K562 (cell line): ENCODE measurements at regions not wholly inside any gene's neighbourhood (a gene's known extent, or its start where the extent isn't known, plus 50 kb on each side); places are given as distances from the start of the nearest gene placed in this dataset.

Source experiments
- ATAC-seq: fragments of 200-7000 bp; cut with Tn5 transposase; 3 replicates; pipeline ENCODE4 v1.9.1; 2020; ENCODE audit warnings: moderate library complexity
- BruUV-seq: library from RNA; stranded (reverse); fragments of 400-500 nt; replicated peaks from 2 replicates; lab custom pipeline; 2021; lab: Mats Ljungman, UMichigan
- CTCF ChIA-PET: fragments of 300-600 bp; formaldehyde crosslinking; extraction: SDS; loops from one replicate; lab custom pipeline; 2021; ENCODE audit warnings: low intra/inter-chr PET ratio; lab: Yijun Ruan, JAX
- POLR2A ChIA-PET: fragments of 300-600, 350-650 bp; sonication (Branson Sonifier 250); formaldehyde crosslinking; extraction: SDS; loops from one replicate; lab custom pipeline; 2021; ENCODE audit warnings: antibody characterized with exemption, inconsistent platforms; lab: Yijun Ruan, JAX
- DNase-seq, 4 experiments: peaks; one replicate each; pipeline versions ENCODE4 v3.0.0 to v3.0.0-alpha.2; 2011 to 2018; ENCODE audit warnings: low spot score in 3 of 4, mixed read lengths in 3 of 4; ENCODE audit errors: extremely low read depth in 1 of 4
- FAIRE-seq: peaks from 2 replicates; lab custom pipeline; 2011; peaks lifted over from hg19 to GRCh38; lab: Jason Lieb, UNC
- H2AFZ ChIP-seq: 2 replicates; pipeline ENCODE4 v1.6.0; 2011; ENCODE audit warnings: low read depth, low read length, control low read depth, inconsistent platforms
- H3K27ac ChIP-seq: fragments of 200-600 bp; 3 replicates; pipeline ENCODE4 v1.8.0; 2011; ENCODE audit warnings: low read depth, mild to moderate bottlenecking, control low read depth, inconsistent platforms, low read length, moderate library complexity, mixed read lengths; ENCODE audit errors: extremely low read depth
- H3K27me3 ChIP-seq, 2 experiments: fragments of 300-600 bp in 1 of 2; 2 replicates in 1 of 2; 3 replicates in 1 of 2; pipeline versions ENCODE4 v1.6.0 to v1.8.0; 2011; ENCODE audit warnings: inconsistent platforms in 2 of 2, low read length in 2 of 2, mild to moderate bottlenecking in 1 of 2, mixed read lengths in 1 of 2, moderate library complexity in 1 of 2; ENCODE audit not compliant: control insufficient read depth in 2 of 2, insufficient read depth in 2 of 2
- H3K36me3 ChIP-seq: fragments of 300-600 bp; 3 replicates; pipeline ENCODE4 v1.8.0; 2011; ENCODE audit warnings: mild to moderate bottlenecking, low read length, inconsistent platforms; ENCODE audit not compliant: control insufficient read depth, insufficient read depth
- H3K4me1 ChIP-seq, 2 experiments: fragments of 200-600 bp in 1 of 2; replicated peaks in 1 of 2; 2 replicates in 1 of 2; 3 replicates in 1 of 2; pipeline versions ENCODE4 v1.5.1 to v1.8.0; 2011; ENCODE audit warnings: inconsistent platforms in 2 of 2, low read length in 2 of 2, mild to moderate bottlenecking in 1 of 2, mixed read lengths in 1 of 2, moderate library complexity in 1 of 2; ENCODE audit not compliant: control insufficient read depth in 2 of 2, insufficient read depth in 2 of 2
- H3K4me2 ChIP-seq: 2 replicates; pipeline ENCODE4 v1.6.1; 2011; ENCODE audit warnings: low read length, control low read depth, inconsistent platforms, mixed read lengths; ENCODE audit not compliant: insufficient read depth
- H3K4me3 ChIP-seq: fragments of 200-600 bp; sonication (generic), shearing (Covaris generic); 2 replicates; pipeline ENCODE4 v1.5.1; 2016; ENCODE audit warnings: control low read depth, inconsistent platforms
- H3K79me2 ChIP-seq: fragments of 200-600 bp; 3 replicates; pipeline ENCODE4 v1.8.0; 2011; ENCODE audit warnings: low read length, inconsistent platforms; ENCODE audit not compliant: control insufficient read depth, insufficient read depth
- H3K9ac ChIP-seq, 2 experiments: 2 replicates each; pipeline versions ENCODE4 v1.6.0 to v1.6.1; 2011; ENCODE audit warnings: low read depth in 2 of 2, low read length in 2 of 2, control low read depth in 1 of 2, inconsistent platforms in 1 of 2, mild to moderate bottlenecking in 1 of 2, mixed read lengths in 1 of 2; ENCODE audit not compliant: insufficient read depth in 1 of 2
- H3K9me1 ChIP-seq: one replicate; pipeline ENCODE4 v1.6.0; 2011; ENCODE audit warnings: inconsistent platforms, mild to moderate bottlenecking, low read length, moderate library complexity; ENCODE audit not compliant: control insufficient read depth, insufficient read depth
- H3K9me3 ChIP-seq: replicated peaks from 2 replicates; pipeline ENCODE4 v1.5.1; 2011; ENCODE audit warnings: low read depth, low read length, inconsistent platforms; ENCODE audit not compliant: control insufficient read depth, insufficient read depth
- H4K20me1 ChIP-seq: replicated peaks from 2 replicates; pipeline ENCODE4 v1.6.1; 2011; ENCODE audit warnings: low read length, inconsistent platforms, mixed read lengths; ENCODE audit not compliant: control insufficient read depth, insufficient read depth
- CEBPB ChIP-seq: fragments of 450-650 bp; IDR thresholded peaks from 2 replicates; pipeline ENCODE4 v1.6.1; 2016; ENCODE audit warnings: missing genetic modification characterization, missing compliant biosample characterization
- POLR2A ChIP-seq: fragments of 450-650 bp; conservative IDR thresholded peaks from 2 replicates; pipeline ENCODE4 v1.6.1; 2016
- ZFP36 ChIP-seq: fragments of 150-350 bp; IDR thresholded peaks from 2 replicates; pipeline ENCODE4 v1.6.1; 2018; ENCODE audit warnings: low read length, low read depth; ENCODE audit not compliant: partially characterized antibody
- WGBS: fragments of 100-300 bp; shearing (Covaris generic); methylation state at CpG from one replicate; pipeline ENCODE4 v1.1.6; 2016; ENCODE audit warnings: low coverage, mixed read lengths; ENCODE audit not compliant: insufficient coverage; ENCODE audit errors: missing lambda C conversion rate; 5-methylcytosine and 5-hydroxymethylcytosine counted together
- in situ Hi-C: fragments of 300-500 bp; cut with MboI; formaldehyde crosslinking; loops from 4 replicates; pipeline ENCODE4 v1.15.0; 2018; ENCODE audit warnings: inconsistent platforms, mixed read lengths
- intact Hi-C: fragments of 100-400 bp; cut with micrococcal nuclease; formaldehyde crosslinking; loops from 2 replicates; pipeline ENCODE4 v1.14.2; 2022
- TF ChIP-seq, protein P1 (sequence below): sonication (generic); IDR thresholded peaks from 2 replicates; pipeline ENCODE4 v1.6.1; 2016

DNA sequence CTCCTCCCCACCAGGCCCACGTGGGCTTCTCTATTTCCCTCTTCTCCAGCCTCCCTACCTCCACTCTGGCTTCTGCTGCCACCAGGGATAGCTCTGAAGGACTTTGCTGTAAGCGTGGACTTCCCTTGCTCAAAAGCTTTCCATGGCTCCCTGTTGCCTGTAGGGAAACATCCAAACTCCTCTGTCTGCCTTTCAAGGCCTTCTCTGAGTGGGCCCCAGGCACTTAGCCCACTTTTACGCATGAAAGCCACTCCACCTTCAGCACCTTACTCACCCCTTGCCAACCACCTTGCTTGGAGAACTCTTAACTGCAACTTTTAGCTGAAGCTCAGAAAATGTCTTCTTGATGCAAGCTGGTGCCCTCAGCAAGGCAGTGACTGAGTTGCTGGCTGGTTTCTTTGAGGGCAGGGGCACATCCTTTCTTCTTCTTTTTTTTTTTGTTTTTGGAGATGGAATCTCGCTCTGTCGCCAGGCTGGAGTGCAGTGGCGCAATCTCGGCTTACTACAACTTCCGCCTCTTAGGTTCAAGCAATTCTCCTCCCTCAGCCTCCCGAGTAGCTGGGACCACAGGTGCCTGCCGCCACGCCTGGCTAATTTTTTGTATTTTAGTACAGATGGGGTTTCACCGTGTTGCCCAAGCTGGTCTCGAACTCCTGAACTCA is 52.0 kb upstream of the DLX4 start:
- CTCF ChIA-PET, result no interaction called here
- no peak for FAIRE-seq
- Histone ChIP-seq H3K9ac (no peak overlapping the region), H3K4me2 (no peak overlapping the region), H3K79me2 (no peaks in the 10 kb centered on the region), H3K27me3 (peaks cover 7 to 58% of the 10 kb centered on the region in 2 experiments; a peak in 4 of 5 replicates), H2AFZ (no peak overlapping the region), H3K27ac (no peak overlapping the region), H3K9me1 (no peaks in the 10 kb centered on the region), H4K20me1 (peaks cover 8% of the 10 kb centered on the region; the same call in 1 of the 2 replicates), H3K4me3 (no peak overlapping the region), H3K36me3 (no peaks in the 10 kb centered on the region), H3K9me3 (no peaks in the 10 kb centered on the region), H3K4me1 (no peaks in the 10 kb centered on the region; a peak in 1 of 5 replicates)
- intact Hi-C loops, result no loop called here
- no peak for DNase-seq
- POLR2A ChIA-PET, result interaction anchor here (0.6 to 1.2 kb wide), 4 partner anchors 15 to 74 kb away, joined by 3 to 5 read pairs (median 4); no protein-coding TSS in a partner anchor
- in situ Hi-C loops, result no loop called here
- 2% methylated on average over 8 of the region's 13 CpGs for WGBS
- TF ChIP-seq CEBPB (tag) (0 out of 2 replicates have a peak, but pooled peaks have one; percentile 27), POLR2A (no peak)
- BruUV-seq, result no TSS peak
- ATAC-seq, result no peak

DNA sequence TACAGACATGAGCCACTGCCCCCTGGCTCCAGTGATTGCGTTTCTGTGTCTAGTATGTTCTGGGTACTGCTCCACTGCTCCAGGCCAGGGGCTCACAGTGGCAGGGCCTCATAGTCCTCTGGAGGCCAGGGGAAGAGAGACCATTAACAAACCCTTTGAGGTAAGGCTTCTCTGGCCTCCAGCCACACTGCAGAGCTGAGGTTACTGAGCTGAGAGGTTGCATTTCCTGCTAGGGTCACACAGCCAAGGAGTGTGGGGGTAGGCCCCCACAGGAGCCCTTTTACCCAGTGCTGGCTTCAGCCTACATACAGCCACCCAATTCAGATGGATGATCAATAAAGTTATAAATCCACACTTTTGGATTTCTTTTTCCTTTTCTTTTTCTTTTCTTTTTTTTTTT is 50.4 kb upstream of the DLX4 start:
- H3K4me2 ChIP-seq, result no peak overlapping the region
- no peak for FAIRE-seq
- no peaks in the 10 kb centered on the region; a peak in 1 of 5 replicates for H3K4me1 ChIP-seq
- H3K36me3 ChIP-seq, result no peaks in the 10 kb centered on the region
- intact Hi-C loops, result no loop called here
- H3K9me1 ChIP-seq, result no peaks in the 10 kb centered on the region
- peaks cover 5% of the 10 kb centered on the region; the same call in 1 of the 2 replicates for H4K20me1 ChIP-seq
- H3K4me3 ChIP-seq, result no peak overlapping the region
- H3K79me2 ChIP-seq, result no peaks in the 10 kb centered on the region
- DNase-seq, result no peak
- ATAC-seq, result no peak
- no peak overlapping the region for H3K27ac ChIP-seq
- BruUV-seq, result no TSS peak
- CTCF ChIA-PET, result no interaction called here
- TF ChIP-seq, protein P1, sequence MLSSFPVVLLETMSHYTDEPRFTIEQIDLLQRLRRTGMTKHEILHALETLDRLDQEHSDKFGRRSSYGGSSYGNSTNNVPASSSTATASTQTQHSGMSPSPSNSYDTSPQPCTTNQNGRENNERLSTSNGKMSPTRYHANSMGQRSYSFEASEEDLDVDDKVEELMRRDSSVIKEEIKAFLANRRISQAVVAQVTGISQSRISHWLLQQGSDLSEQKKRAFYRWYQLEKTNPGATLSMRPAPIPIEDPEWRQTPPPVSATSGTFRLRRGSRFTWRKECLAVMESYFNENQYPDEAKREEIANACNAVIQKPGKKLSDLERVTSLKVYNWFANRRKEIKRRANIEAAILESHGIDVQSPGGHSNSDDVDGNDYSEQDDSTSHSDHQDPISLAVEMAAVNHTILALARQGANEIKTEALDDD, result no peak
- TF ChIP-seq ZFP36, result peak; percentile 49
- H3K9me3 ChIP-seq, result no peaks in the 10 kb centered on the region
- 0% methylated on average over 1 of the region's 1 CpG for WGBS
- no peak overlapping the region for H2AFZ ChIP-seq
- peaks cover 9 to 56% of the 10 kb centered on the region in 2 experiments; a peak in 4 of 5 replicates for H3K27me3 ChIP-seq
- H3K9ac ChIP-seq, result no peak overlapping the region
- POLR2A ChIA-PET, result no interaction called here
- in situ Hi-C loops, result no loop called here
